ENCODE measurements at regions not wholly inside any gene's neighbourhood (a gene's known extent, or its start where the extent isn't known, plus 50 kb on each side); places are given as distances from the start of the nearest gene placed in this dataset.

- Histone ChIP-seq H2AFZ (ENCODE audit: control insufficient read depth, low read depth, low read length) (no peak overlapping the region), H3K27me3 (replicated peaks in 1 of 2; ENCODE audit: control insufficient read depth in 2 of 2, insufficient read depth in 2 of 2, low read length in 1 of 2) (0 out of 4 replicates have a peak, but pooled peaks cover 0 to 3% of the 10 kb centered on the region in 2 experiments), H4K20me1 (ENCODE audit: control insufficient read depth, insufficient read depth) (no peaks in the 10 kb centered on the region), H3K4me2 (ENCODE audit: control insufficient read depth, insufficient read depth) (no peak overlapping the region), H3K36me3 (ENCODE audit: control insufficient read depth in 2 of 2, insufficient read depth in 2 of 2, low read length in 1 of 2) (no peaks in the 10 kb centered on the region), H3K4me1 (ENCODE audit: control insufficient read depth, insufficient read depth, low read length) (no peaks in the 10 kb centered on the region), H3K27ac (ENCODE audit: control insufficient read depth, insufficient read depth) (no peak overlapping the region), H3K4me3 (no peak overlapping the region), H3K9ac (ENCODE audit: control insufficient read depth, insufficient read depth, low read length) (no peak overlapping the region), H3K9me3 (replicated peaks; ENCODE audit: control insufficient read depth, insufficient read depth, low read length) (no peaks in the 10 kb centered on the region), H3K79me2 (ENCODE audit: control insufficient read depth, insufficient read depth, low read length) (no peaks in the 10 kb centered on the region)
- FAIRE-seq: no peak
- WGBS (ENCODE audit: insufficient coverage, insufficient replicate concordance, low lambda C conversion rate, missing lambda C conversion rate): 0% methylated on average over 1 of the region's 1 CpG
- in situ Hi-C loops (cut with MboI): loop anchor here (5.0 kb wide), 1 partner anchor 189 kb away; no protein-coding TSS in a partner anchor
- no peak for DNase-seq (ENCODE audit: low read depth, low spot score)
- no TSS peak for BruUV-seq (replicated peaks)
- POLR2A ChIA-PET: interaction anchor here (0.6 kb wide), 1 partner anchor 15 kb away, joined by 4 read pairs; no protein-coding TSS in a partner anchor
- TF ChIP-seq NRF1 (conservative IDR thresholded peaks at IDR 0.05; ENCODE audit: low read depth, low read length) (no peak), ETV6 (conservative IDR thresholded peaks at IDR 0.05 in 1 of 2, IDR thresholded peaks at IDR 0.05 in 1 of 2; ENCODE audit: borderline replicate concordance in 1 of 2, low read depth in 1 of 2) (no peak)
- intact Hi-C loops (cut with micrococcal nuclease; ENCODE audit: unreplicated experiment): no loop called here
- CTCF ChIA-PET: interaction anchor here (1.4 kb wide), 1 partner anchor 185 kb away, joined by 10 read pairs; no protein-coding TSS in a partner anchor
- RAD21 ChIA-PET (ENCODE audit: unreplicated experiment): interaction anchor here (0.9 kb wide), 1 partner anchor 186 kb away, joined by 5 read pairs; no protein-coding TSS in a partner anchor
- SMC1A ChIA-PET (ENCODE audit: uncharacterized antibody, unreplicated experiment): interaction anchor here (4.5 kb wide), 1 partner anchor 184 kb away, joined by 44 read pairs; no protein-coding TSS in a partner anchor
- ATAC-seq: no peak
These were observed 222.0 kb downstream of the B3GLCT start for GRCh38 chr13:31421756-31422155.

- no peak overlapping the region for H3K4me2 ChIP-seq (ENCODE audit: control insufficient read depth, insufficient read depth)
- intact Hi-C loops (cut with micrococcal nuclease; ENCODE audit: unreplicated experiment): loop anchor here (1.0 kb wide), 1 partner anchor 188 kb away; no protein-coding TSS in a partner anchor
- H3K4me1 ChIP-seq (ENCODE audit: control insufficient read depth, insufficient read depth, low read length): no peaks in the 10 kb centered on the region
- WGBS (ENCODE audit: insufficient coverage, insufficient replicate concordance, low lambda C conversion rate, missing lambda C conversion rate): under 1% methylated on average over 6 of the region's 6 CpGs
- H3K27ac ChIP-seq (ENCODE audit: control insufficient read depth, insufficient read depth): no peak overlapping the region
- in situ Hi-C loops (cut with MboI): loop anchor here (5.0 kb wide), 1 partner anchor 192 kb away; no protein-coding TSS in a partner anchor
- CTCF ChIA-PET: interaction anchor here (0.7 to 3.4 kb wide), 22 partner anchors 9 to 574 kb away, joined by 3 to 72 read pairs (median 4); no protein-coding TSS in a partner anchor
- H2AFZ ChIP-seq (ENCODE audit: control insufficient read depth, low read depth, low read length): no peak overlapping the region
- 0 out of 4 replicates have a peak, but pooled peaks cover 0 to 3% of the 10 kb centered on the region in 2 experiments for H3K27me3 ChIP-seq (replicated peaks in 1 of 2; ENCODE audit: control insufficient read depth in 2 of 2, insufficient read depth in 2 of 2, low read length in 1 of 2)
- no peaks in the 10 kb centered on the region for H3K36me3 ChIP-seq (ENCODE audit: control insufficient read depth in 2 of 2, insufficient read depth in 2 of 2, low read length in 1 of 2)
- no peak for FAIRE-seq
- ATAC-seq: peak; percentile 100
- no peaks in the 10 kb centered on the region for H4K20me1 ChIP-seq (ENCODE audit: control insufficient read depth, insufficient read depth)
- DNase-seq (ENCODE audit: low read depth, low spot score): peak; percentile 13
- no peaks in the 10 kb centered on the region for H3K9me3 ChIP-seq (replicated peaks; ENCODE audit: control insufficient read depth, insufficient read depth, low read length)
- H3K9ac ChIP-seq (ENCODE audit: control insufficient read depth, insufficient read depth, low read length): no peak overlapping the region
- BruUV-seq (replicated peaks): no TSS peak
- no peaks in the 10 kb centered on the region for H3K79me2 ChIP-seq (ENCODE audit: control insufficient read depth, insufficient read depth, low read length)
- POLR2A ChIA-PET: no interaction called here
- no peak overlapping the region for H3K4me3 ChIP-seq
- SMC1A ChIA-PET (ENCODE audit: uncharacterized antibody, unreplicated experiment): interaction anchor here (0.7 to 4.5 kb wide), 7 partner anchors 9 to 213 kb away, joined by 3 to 44 read pairs (median 4); no protein-coding TSS in a partner anchor
- RAD21 ChIA-PET (ENCODE audit: unreplicated experiment): interaction anchor here (0.8 to 1.6 kb wide), 5 partner anchors 184 to 317 kb away, joined by 3 to 10 read pairs (median 5); no protein-coding TSS in a partner anchor
- TF ChIP-seq SRF (IDR thresholded peaks at IDR 0.05; ENCODE audit: low read depth in 2 of 2, low read length in 2 of 2) (no peak), SMC3 (IDR thresholded peaks at IDR 0.05; ENCODE audit: borderline replicate concordance, low read length) (peak; percentile 83), PKNOX1 (IDR thresholded peaks at IDR 0.05) (no peak), CTCF (IDR thresholded peaks at IDR 0.05 in 2 of 3, conservative IDR thresholded peaks at IDR 0.05 in 1 of 3; ENCODE audit: control insufficient read depth in 2 of 3, extremely low read depth in 1 of 3, insufficient read depth in 1 of 3, low read depth in 3 of 3, low read length in 3 of 3) (peak; percentile 91 to 93 (median 92)), ASH2L (IDR thresholded peaks at IDR 0.05; ENCODE audit: borderline replicate concordance, low read depth) (no peak), RAD21 (IDR thresholded peaks at IDR 0.05; ENCODE audit: insufficient read depth, low read depth, low read length) (peak; percentile 79), HSF1 (IDR thresholded peaks at IDR 0.05; ENCODE audit: low read depth, low read length) (no peak), MEF2A (IDR thresholded peaks at IDR 0.05; ENCODE audit: insufficient read depth, low read depth, low read length) (no peak)
These were observed 224.5 kb downstream of the B3GLCT start for GRCh38 chr13:31424130-31424729.

All from GM12878 (cell line).